Trophoblast cell (in vitro differentiated cells and primary cell): ENCODE measurements at regions not wholly inside any gene's neighbourhood (a gene's known extent, or its start where the extent isn't known, plus 50 kb on each side); places are given as distances from the start of the nearest gene placed in this dataset.
"Not testable (repeated sequence)": the region's sequence is repeated elsewhere in the genome, so short reads cannot be mapped to it uniquely, and the experiment has no call there.

Source experiments
- DNase-seq, 2 donors: peaks; one replicate each; pipeline ENCODE4 v3.0.0-alpha.2; 2016
- H2AFZ ChIP-seq: 2 replicates; pipeline ENCODE4 v1.6.1; 2013; ENCODE audit warnings: low read length, moderate library complexity, mild to moderate bottlenecking; ENCODE audit not compliant: insufficient read depth, poor library complexity
- H2AK5ac ChIP-seq: 2 replicates; pipeline ENCODE4 v1.6.1; 2013; ENCODE audit warnings: mild to moderate bottlenecking, low read length
- H2BK120ac ChIP-seq: 2 replicates; pipeline ENCODE4 v1.6.1; 2013; ENCODE audit warnings: low read length, mild to moderate bottlenecking, moderate library complexity; ENCODE audit not compliant: insufficient read depth, poor library complexity
- H2BK12ac ChIP-seq: 2 replicates; pipeline ENCODE4 v1.6.1; 2013; ENCODE audit warnings: mild to moderate bottlenecking, low read length, moderate library complexity
- H2BK5ac ChIP-seq: 2 replicates; pipeline ENCODE4 v1.6.1; 2013; ENCODE audit warnings: low read length, low read depth, moderate library complexity, mild to moderate bottlenecking; ENCODE audit not compliant: poor library complexity
- H3K14ac ChIP-seq: 2 replicates; pipeline ENCODE4 v1.6.1; 2013; ENCODE audit warnings: mild to moderate bottlenecking, low read length
- H3K18ac ChIP-seq: 2 replicates; pipeline ENCODE4 v1.6.1; 2013; ENCODE audit warnings: mild to moderate bottlenecking, low read length
- H3K23ac ChIP-seq: 2 replicates; pipeline ENCODE4 v1.6.1; 2013; ENCODE audit warnings: low read length
- H3K27ac ChIP-seq: 2 replicates; pipeline ENCODE4 v1.5.1; 2013; ENCODE audit warnings: low read depth, mild to moderate bottlenecking, inconsistent platforms, low read length, moderate library complexity
- H3K27me3 ChIP-seq: 2 replicates; pipeline ENCODE4 v1.6.1; 2013; ENCODE audit warnings: inconsistent platforms, mild to moderate bottlenecking, low read length, moderate library complexity; ENCODE audit not compliant: insufficient read depth
- H3K36me3 ChIP-seq, 2 experiments: 1 replicate in 1 of 2; 2 replicates in 1 of 2; pipeline ENCODE4 v1.6.1; 2013; ENCODE audit warnings: low read length in 2 of 2, mild to moderate bottlenecking in 2 of 2, moderate library complexity in 1 of 2; ENCODE audit not compliant: insufficient read depth in 2 of 2, control insufficient read depth in 1 of 2
- H3K4ac ChIP-seq: 2 replicates; pipeline ENCODE4 v1.6.1; 2013; ENCODE audit warnings: low read depth, mild to moderate bottlenecking, low read length, moderate library complexity
- H3K4me1 ChIP-seq, 2 experiments: 1 replicate in 1 of 2; 2 replicates in 1 of 2; pipeline ENCODE4 v1.6.1; 2013; ENCODE audit warnings: low read length in 2 of 2, mild to moderate bottlenecking in 2 of 2, moderate library complexity in 1 of 2; ENCODE audit not compliant: insufficient read depth in 2 of 2, control insufficient read depth in 1 of 2
- H3K4me2 ChIP-seq: 2 replicates; pipeline ENCODE4 v1.6.1; 2013; ENCODE audit warnings: inconsistent platforms, mild to moderate bottlenecking, low read length, moderate library complexity
- H3K4me3 ChIP-seq: 2 replicates; pipeline ENCODE4 v1.5.1; 2013; ENCODE audit warnings: mild to moderate bottlenecking, low read depth, low read length, inconsistent platforms
- H3K79me1 ChIP-seq: one replicate; pipeline ENCODE4 v1.6.1; 2013; ENCODE audit warnings: low read length
- H3K79me2 ChIP-seq: 2 replicates; pipeline ENCODE4 v1.6.1; 2013; ENCODE audit warnings: low read length, mild to moderate bottlenecking; ENCODE audit not compliant: control insufficient read depth, insufficient read depth, poor library complexity
- H3K9ac ChIP-seq: 2 replicates; pipeline ENCODE4 v1.6.1; 2013; ENCODE audit warnings: mild to moderate bottlenecking, low read length
- H3K9me3 ChIP-seq: 2 replicates; pipeline ENCODE4 v1.6.1; 2013; ENCODE audit warnings: low read depth, mild to moderate bottlenecking, control low read depth, inconsistent platforms, low read length; ENCODE audit not compliant: insufficient read depth
- H4K12ac ChIP-seq: 2 replicates; pipeline ENCODE4 v1.6.1; 2013; ENCODE audit warnings: low read depth, mild to moderate bottlenecking, low read length, moderate library complexity
- H4K8ac ChIP-seq: 2 replicates; pipeline ENCODE4 v1.6.1; 2013; ENCODE audit warnings: low read depth, mild to moderate bottlenecking, low read length, moderate library complexity
- H4K91ac ChIP-seq: one replicate; pipeline ENCODE4 v1.6.1; 2013; ENCODE audit warnings: low read depth, mild to moderate bottlenecking, low read length, moderate library complexity
- WGBS: extraction: QIAGEN DNeasy Blood & Tissue Kit; methylation state at CpG from one replicate; pipeline ENCODE4 v1.1.7; 2013; ENCODE audit warnings: missing lambda C conversion rate; ENCODE audit not compliant: insufficient read length, insufficient coverage; ENCODE audit errors: extremely low coverage; 5-methylcytosine and 5-hydroxymethylcytosine counted together

- H2BK120ac ChIP-seq, result no peak overlapping the region
- no peaks in the 10 kb centered on the region for H3K79me2 ChIP-seq
- H3K18ac ChIP-seq, result no peak overlapping the region
- no peak overlapping the region for H3K4ac ChIP-seq
- no peaks in the 10 kb centered on the region for H3K36me3 ChIP-seq
- no peak overlapping the region for H2BK5ac ChIP-seq
- no CpG with 5 or more reads among the region's 5 CpGs for WGBS
- no peak overlapping the region for H4K12ac ChIP-seq
- no peak for DNase-seq
- H4K8ac ChIP-seq, result no peak overlapping the region
- no peak overlapping the region for H3K23ac ChIP-seq
- H3K4me1 ChIP-seq, result no peaks in the 10 kb centered on the region
- H3K4me2 ChIP-seq, result no peak overlapping the region
- no peak overlapping the region for H3K9ac ChIP-seq
- H2AFZ ChIP-seq, result no peak overlapping the region
- no peaks in the 10 kb centered on the region for H3K79me1 ChIP-seq
- H3K14ac ChIP-seq, result no peak overlapping the region
- H4K91ac ChIP-seq, result no peak overlapping the region
- H2AK5ac ChIP-seq, result no peak overlapping the region
- no peaks in the 10 kb centered on the region for H3K27me3 ChIP-seq
- H3K9me3 ChIP-seq, result no peaks in the 10 kb centered on the region
- H3K27ac ChIP-seq, result no peak overlapping the region
- H2BK12ac ChIP-seq, result no peak overlapping the region
- H3K4me3 ChIP-seq, result no peak overlapping the region
These were observed 100.1 kb downstream of the EIF4E start for GRCh38 chr4:98828801-98829200.

DNA sequence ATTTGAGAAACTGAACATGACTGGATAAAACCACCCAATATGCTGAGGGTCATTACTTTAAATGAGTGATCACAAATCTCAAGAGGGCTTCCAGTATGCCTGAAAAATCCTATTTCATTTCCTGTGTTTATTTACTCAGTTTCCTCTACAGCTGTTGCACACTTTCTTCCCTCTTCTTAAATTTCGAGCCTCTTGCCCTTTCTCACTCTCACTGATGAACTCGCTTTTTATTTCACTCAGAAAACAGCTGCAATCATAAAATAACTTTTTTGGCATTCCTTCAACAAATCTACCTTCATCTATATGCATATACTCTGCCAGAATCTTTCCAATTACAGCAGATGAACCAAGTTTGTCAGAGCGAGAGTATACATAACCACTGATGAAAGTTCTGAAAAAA, 101.3 kb downstream of the EIF4E start:
- Histone ChIP-seq H3K36me3 (no peaks in the 10 kb centered on the region), H3K9me3 (no peaks in the 10 kb centered on the region), H4K91ac (no peak overlapping the region), H2BK5ac (no peak overlapping the region), H2AK5ac (no peak overlapping the region), H3K4me2 (no peak overlapping the region), H3K9ac (no peak overlapping the region), H3K27ac (no peak overlapping the region), H3K4me1 (no peaks in the 10 kb centered on the region), H2BK120ac (no peak overlapping the region), H3K79me2 (no peaks in the 10 kb centered on the region), H3K23ac (no peak overlapping the region), H3K27me3 (no peaks in the 10 kb centered on the region), H2BK12ac (no peak overlapping the region), H3K4ac (no peak overlapping the region), H4K8ac (no peak overlapping the region), H3K14ac (no peak overlapping the region), H2AFZ (no peak overlapping the region), H4K12ac (no peak overlapping the region), H3K79me1 (no peaks in the 10 kb centered on the region), H3K4me3 (no peak overlapping the region), H3K18ac (no peak overlapping the region)
- WGBS, result no CpG with 5 or more reads among the region's 3 CpGs
- DNase-seq, result no peak

- WGBS, result no CpG with 5 or more reads among the region's 4 CpGs
- DNase-seq, result no peak
- no peaks in the 10 kb centered on the region for H3K79me2 ChIP-seq
- H3K14ac ChIP-seq, result no peak overlapping the region
- no peak overlapping the region for H3K18ac ChIP-seq
- no peak overlapping the region for H3K9ac ChIP-seq
- H2BK5ac ChIP-seq, result no peak overlapping the region
- no peak overlapping the region for H2BK120ac ChIP-seq
- H3K79me1 ChIP-seq, result no peaks in the 10 kb centered on the region
- H3K4me3 ChIP-seq, result no peak overlapping the region
- no peak overlapping the region for H2AFZ ChIP-seq
- no peak overlapping the region for H3K27ac ChIP-seq
- H4K91ac ChIP-seq, result no peak overlapping the region
- no peak overlapping the region for H4K12ac ChIP-seq
- no peak overlapping the region for H4K8ac ChIP-seq
- H3K4me1 ChIP-seq, result no peaks in the 10 kb centered on the region
- H3K27me3 ChIP-seq, result no peaks in the 10 kb centered on the region
- no peak overlapping the region for H3K23ac ChIP-seq
- no peak overlapping the region for H3K4ac ChIP-seq
- no peak overlapping the region for H2AK5ac ChIP-seq
- no peak overlapping the region for H3K4me2 ChIP-seq
- no peaks in the 10 kb centered on the region for H3K9me3 ChIP-seq
- no peak overlapping the region for H2BK12ac ChIP-seq
- no peaks in the 10 kb centered on the region for H3K36me3 ChIP-seq
These were observed 106.8 kb downstream of the EIF4E start for GRCh38 chr4:98822144-98822543.

GRCh38 chr4:98818116-98818515, 110.8 kb downstream of the EIF4E start:
- not testable (repeated sequence) for H3K9ac ChIP-seq, H3K4me2 ChIP-seq, H2BK12ac ChIP-seq, H3K79me2 ChIP-seq, H3K4me1 ChIP-seq, H3K14ac ChIP-seq, H3K27me3 ChIP-seq, H2AFZ ChIP-seq, H2BK5ac ChIP-seq, H3K4me3 ChIP-seq, H3K36me3 ChIP-seq, H3K4ac ChIP-seq, H3K79me1 ChIP-seq, H4K91ac ChIP-seq, H2AK5ac ChIP-seq, H2BK120ac ChIP-seq, H3K18ac ChIP-seq, H4K12ac ChIP-seq, H4K8ac ChIP-seq, H3K27ac ChIP-seq, H3K9me3 ChIP-seq, H3K23ac ChIP-seq
- peak in 1 of 2 donors; percentile 61 for DNase-seq
- WGBS, result no CpG with 5 or more reads among the region's 1 CpG
